GM20431 (cell line): ENCODE measurements at regions not wholly inside any gene's neighbourhood (a gene's known extent, or its start where the extent isn't known, plus 50 kb on each side); places are given as distances from the start of the nearest gene placed in this dataset.

Source experiments
- in situ Hi-C: fragments of 300-500 bp; cut with MseI, MboI; formaldehyde crosslinking; loops from one replicate; pipeline ENCODE4 v1.15.0; 2020; ENCODE audit warnings: low sequenced_read_pairs; ENCODE audit not compliant: unreplicated experiment

DNA sequence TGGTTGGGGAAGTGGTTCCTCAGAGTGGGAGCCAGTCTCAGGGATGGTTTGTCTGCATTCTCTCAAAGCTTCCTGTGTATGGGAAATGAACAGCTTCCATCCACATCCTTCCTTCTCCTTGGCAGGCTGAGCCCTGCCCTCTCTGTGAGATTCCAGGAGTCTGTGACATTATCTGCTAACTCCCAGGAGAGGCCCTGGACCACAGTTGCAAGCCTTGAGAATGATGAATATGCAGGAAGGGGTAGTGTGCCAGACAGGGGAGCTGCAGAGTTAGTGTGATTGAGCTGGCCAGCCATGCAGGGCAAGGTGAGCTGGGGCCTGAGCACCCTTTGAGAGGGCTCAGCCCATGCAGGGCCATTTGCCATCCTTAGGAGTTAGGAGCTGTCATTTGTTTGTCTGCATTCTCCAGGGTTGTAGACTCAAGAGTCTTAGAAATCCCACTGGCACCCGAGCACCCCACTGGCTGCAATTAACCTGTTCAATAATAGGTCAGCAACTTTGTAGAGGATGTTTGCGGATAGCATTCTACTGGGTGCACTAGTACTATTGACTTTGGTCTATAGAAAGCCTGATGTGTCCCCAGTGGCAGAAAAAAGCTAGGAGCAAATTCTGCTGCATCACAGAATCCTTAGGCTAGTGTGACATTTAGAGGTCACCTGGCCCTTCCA is 299.0 kb upstream of the CADM1 start:
- in situ Hi-C loops: no loop called here

DNA sequence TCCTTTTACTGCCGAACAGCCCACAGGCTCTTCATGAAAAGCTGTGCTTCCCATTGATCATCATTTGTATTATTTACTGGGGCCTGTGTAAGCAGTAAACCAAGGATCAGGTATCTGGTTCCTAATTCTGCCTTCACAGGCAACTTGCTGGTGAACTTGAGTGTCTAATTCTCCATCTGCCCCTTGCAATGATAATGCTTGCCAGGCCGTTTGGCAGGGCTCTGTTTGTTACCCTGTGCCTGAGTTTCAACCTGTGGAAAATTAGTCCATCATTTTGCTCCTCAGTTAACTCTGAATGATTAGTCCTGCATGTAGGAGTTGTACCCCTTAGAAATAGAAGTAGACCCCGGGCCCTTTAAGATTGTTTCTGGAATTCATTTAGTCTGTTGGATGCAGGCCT is 298.4 kb upstream of the CADM1 start:
- in situ Hi-C loops: no loop called here

- in situ Hi-C loops: no loop called here
These were observed 288.7 kb upstream of the CADM1 start for GRCh38 chr11:115792903-115793302.

DNA sequence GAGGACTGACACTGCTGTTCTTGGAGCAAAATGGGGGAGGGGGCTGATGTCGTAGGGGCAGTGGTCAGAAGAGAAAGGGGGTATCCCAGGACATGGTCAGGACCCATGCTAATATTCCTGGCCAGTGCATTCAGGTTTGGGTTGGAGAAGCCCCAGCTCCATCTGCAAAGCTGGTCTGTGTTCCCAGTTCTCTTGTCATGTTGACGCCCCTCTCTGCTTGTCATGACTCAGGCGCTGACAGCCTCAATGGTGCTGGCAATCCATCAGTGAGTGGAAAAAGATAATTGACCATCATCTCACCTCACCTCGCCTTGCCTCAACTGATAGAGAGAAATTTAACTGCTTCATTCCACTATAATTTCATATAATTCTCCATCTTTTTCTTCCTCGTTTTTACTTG is 283.1 kb upstream of the CADM1 start:
- in situ Hi-C loops: no loop called here

DNA sequence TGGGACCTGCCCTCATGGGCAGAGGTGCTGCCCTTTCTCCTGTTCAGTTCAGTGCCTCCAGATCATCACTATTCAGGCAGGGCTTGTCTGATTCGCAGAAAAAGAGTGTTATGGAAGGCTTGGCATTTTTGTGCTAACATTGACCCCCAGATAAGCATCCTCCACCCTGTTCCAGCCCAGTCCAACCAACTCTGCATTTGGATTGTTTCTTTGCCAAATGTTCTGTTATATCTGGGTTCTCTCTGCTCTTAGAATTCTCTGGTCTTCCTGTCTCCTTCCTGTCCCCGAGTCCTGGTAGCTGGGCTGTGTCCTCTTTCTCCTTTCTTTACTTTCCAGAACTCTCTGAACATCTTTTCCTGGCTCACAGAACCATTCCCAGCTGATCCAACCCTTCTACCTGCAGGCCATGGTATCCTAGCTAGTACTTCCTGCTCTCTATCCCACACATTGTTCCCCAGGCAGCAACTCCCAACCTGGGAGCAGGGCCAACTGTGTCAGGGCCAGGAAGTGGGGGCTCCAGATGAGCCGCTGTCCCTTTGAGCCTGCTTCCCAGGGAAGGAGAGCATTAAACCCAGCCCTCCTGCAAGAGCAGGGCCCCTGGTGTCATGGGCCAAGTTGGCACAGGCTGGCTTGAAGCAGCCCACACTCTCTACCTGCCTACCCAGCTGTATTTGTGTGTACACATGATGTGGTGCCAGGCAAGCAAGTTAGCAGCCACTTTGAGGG is 280.7 kb upstream of the CADM1 start:
- in situ Hi-C loops: no loop called here

- in situ Hi-C loops: no loop called here
These were observed 276.6 kb upstream of the CADM1 start for GRCh38 chr11:115780646-115781362.

- in situ Hi-C loops: no loop called here
These were observed 274.9 kb upstream of the CADM1 start for GRCh38 chr11:115778928-115779650.

GRCh38 chr11:115776916-115777315 is 272.7 kb upstream of the CADM1 start:
- in situ Hi-C loops: no loop called here

DNA sequence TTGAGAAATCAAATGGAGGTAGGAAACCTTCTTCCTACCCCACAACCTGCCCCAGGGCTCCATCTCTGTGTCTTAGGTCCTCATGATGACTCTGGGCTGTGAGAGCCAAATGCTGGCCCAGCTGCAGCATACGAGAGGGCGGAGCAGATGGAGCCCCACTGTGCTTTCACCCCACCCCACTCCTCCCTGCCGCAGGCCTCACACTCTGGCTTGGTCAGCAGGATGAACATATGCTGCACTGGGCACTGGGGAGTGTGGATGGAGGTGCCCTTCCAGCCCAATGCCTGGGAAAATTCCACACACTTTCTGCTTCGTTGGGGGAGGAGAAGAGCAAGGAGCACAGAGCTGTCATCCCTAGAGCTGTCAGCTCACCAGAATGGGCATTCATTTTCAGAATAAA is 271.6 kb upstream of the CADM1 start:
- in situ Hi-C loops: no loop called here

DNA sequence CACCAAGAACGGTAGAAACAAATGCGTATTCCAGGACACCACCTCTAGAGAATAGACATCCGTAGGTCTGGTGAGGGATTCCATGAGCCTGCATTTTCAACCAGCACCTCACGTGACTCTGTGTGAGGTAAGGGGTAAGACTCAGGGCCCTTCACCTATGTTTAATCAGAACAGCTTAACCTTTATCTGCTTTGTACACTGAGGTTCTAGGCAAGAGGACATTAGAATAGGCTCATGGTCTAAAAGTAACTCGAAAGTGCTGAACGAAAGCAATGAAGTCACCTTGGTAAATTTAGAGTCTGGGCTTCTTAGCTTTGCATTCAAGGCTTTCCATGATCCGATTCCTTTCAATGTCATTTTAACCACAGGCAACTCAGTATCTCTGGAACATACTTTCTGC is 270.5 kb upstream of the CADM1 start:
- in situ Hi-C loops: no loop called here

- in situ Hi-C loops: no loop called here
These were observed 265.7 kb upstream of the CADM1 start for GRCh38 chr11:115769891-115770290.

DNA sequence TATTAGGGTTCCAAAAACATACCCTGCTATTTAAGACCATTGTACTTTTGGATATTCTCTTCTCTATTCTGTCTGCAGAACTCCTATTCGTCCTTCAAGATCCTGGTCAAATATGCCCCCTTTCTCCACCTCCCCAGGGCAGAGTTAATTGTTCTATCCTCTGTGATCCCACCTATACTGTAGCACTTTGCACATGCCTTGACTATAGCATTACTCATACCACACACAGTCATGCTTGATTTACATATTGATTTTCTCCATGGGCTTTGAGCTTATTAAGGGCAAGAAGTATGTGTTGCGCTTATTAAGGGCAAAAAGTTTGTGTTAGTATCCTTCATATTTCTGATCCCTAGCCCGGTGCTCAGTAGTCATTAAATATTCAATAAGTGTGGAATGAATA is 263.7 kb upstream of the CADM1 start:
- in situ Hi-C loops: no loop called here

GRCh38 chr11:115767047-115767802 is 263.0 kb upstream of the CADM1 start:
- in situ Hi-C loops: no loop called here

- in situ Hi-C loops: no loop called here
These were observed 262.3 kb upstream of the CADM1 start for GRCh38 chr11:115766561-115766960.

DNA sequence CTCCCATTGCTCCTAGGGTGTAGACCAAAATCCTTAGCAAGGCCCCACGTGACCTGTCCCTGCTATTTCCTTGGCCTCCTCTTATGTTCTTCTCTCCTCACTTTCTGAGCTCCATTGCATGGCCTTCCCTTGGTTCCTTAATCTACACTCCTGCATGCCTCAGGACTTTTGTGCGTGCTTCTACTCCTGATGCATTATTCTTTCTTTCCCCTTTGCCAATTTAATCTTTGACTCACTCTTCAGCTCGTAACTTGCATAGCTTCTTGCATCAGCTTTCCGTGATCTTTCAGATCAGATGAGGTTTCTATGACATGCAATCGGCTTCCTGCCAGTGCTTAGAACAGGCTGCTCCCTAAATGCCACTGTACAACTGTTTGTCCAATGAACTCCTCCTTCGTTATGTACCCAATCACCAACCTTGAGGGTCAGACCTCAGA is 261.6 kb upstream of the CADM1 start:
- in situ Hi-C loops: no loop called here

DNA sequence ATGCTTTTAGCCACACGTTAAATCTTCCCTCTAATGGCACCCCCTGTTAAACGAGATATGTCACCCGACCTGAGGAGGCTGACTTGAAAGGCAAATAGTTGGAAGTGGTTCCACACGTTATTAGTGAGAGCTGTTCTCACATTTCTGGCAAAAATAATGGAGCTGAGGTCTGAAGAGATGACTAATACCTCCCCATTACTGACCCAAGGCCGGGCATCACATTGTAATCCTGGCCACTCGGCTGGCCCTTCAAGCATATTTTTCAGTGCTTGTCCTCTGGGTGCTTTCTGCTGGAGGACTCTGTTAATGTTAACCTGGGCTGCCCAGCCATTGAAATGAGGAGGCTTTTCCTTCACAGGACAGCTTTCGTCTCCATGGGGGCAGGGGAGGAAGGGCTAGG is 260.0 kb upstream of the CADM1 start:
- in situ Hi-C loops: no loop called here

- in situ Hi-C loops: no loop called here
These were observed 257.6 kb upstream of the CADM1 start for GRCh38 chr11:115761817-115762216.

- in situ Hi-C loops: no loop called here
These were observed 257.1 kb upstream of the CADM1 start for GRCh38 chr11:115761348-115761747.

GRCh38 chr11:115760461-115761320 is 256.5 kb upstream of the CADM1 start:
- in situ Hi-C loops: no loop called here
